HG02798 (cell line): ENCODE measurements at regions not wholly inside any gene's neighbourhood (a gene's known extent, or its start where the extent isn't known, plus 50 kb on each side); places are given as distances from the start of the nearest gene placed in this dataset.
"Not testable (repeated sequence)": the region's sequence is repeated elsewhere in the genome, so short reads cannot be mapped to it uniquely, and the experiment has no call there.

Experiments used
- ATAC-seq: cut with Tn5 transposase; IDR thresholded peaks from one replicate; pipeline ENCODE4 v1.9.1; 2021; ENCODE audit warnings: mild to moderate bottlenecking; ENCODE audit not compliant: unreplicated experiment, poor library complexity

- ATAC-seq = no peak
These were observed 330.3 kb upstream of the NPSR1 start for GRCh38 chr7:34327681-34328080.

- no peak for ATAC-seq
These were observed 327.7 kb upstream of the NPSR1 start for GRCh38 chr7:34330308-34330707.

GRCh38 chr7:34331102-34331501 lies 326.9 kb upstream of the NPSR1 start:
- ATAC-seq = no peak

GRCh38 chr7:34332006-34332405 lies 326.0 kb upstream of the NPSR1 start:
- ATAC-seq = no peak

- no peak for ATAC-seq
These were observed 324.8 kb upstream of the NPSR1 start for GRCh38 chr7:34333184-34333583.

GRCh38 chr7:34333925-34334324 lies 324.1 kb upstream of the NPSR1 start:
- no peak for ATAC-seq

GRCh38 chr7:34337163-34337562 lies 320.9 kb upstream of the NPSR1 start:
- ATAC-seq = no peak

GRCh38 chr7:34338961-34339526 lies 319.0 kb upstream of the NPSR1 start:
- no peak for ATAC-seq

- ATAC-seq = no peak
These were observed 316.7 kb upstream of the NPSR1 start for GRCh38 chr7:34341326-34341725.

- no peak for ATAC-seq
These were observed 315.6 kb upstream of the NPSR1 start for GRCh38 chr7:34342387-34342786.

- ATAC-seq = no peak
These were observed 314.4 kb upstream of the NPSR1 start for GRCh38 chr7:34343667-34344066.

- no peak for ATAC-seq
These were observed 304.0 kb upstream of the NPSR1 start for GRCh38 chr7:34354011-34354410.

GRCh38 chr7:34354899-34355298 lies 303.1 kb upstream of the NPSR1 start:
- no peak for ATAC-seq

GRCh38 chr7:34357068-34357467 lies 300.9 kb upstream of the NPSR1 start:
- no peak for ATAC-seq

- ATAC-seq = no peak
These were observed 300.1 kb upstream of the NPSR1 start for GRCh38 chr7:34357946-34358345.

- not testable (repeated sequence) for ATAC-seq
These were observed 299.4 kb upstream of the NPSR1 start for GRCh38 chr7:34358578-34358977.

GRCh38 chr7:34361663-34362250 lies 296.3 kb upstream of the NPSR1 start:
- ATAC-seq = no peak

- no peak for ATAC-seq
These were observed 295.4 kb upstream of the NPSR1 start for GRCh38 chr7:34362621-34363020.

GRCh38 chr7:34364130-34364529 lies 293.9 kb upstream of the NPSR1 start:
- ATAC-seq = no peak

GRCh38 chr7:34365011-34365410 lies 293.0 kb upstream of the NPSR1 start:
- ATAC-seq = no peak

GRCh38 chr7:34365611-34366010 lies 292.4 kb upstream of the NPSR1 start:
- no peak for ATAC-seq

- no peak for ATAC-seq
These were observed 286.1 kb upstream of the NPSR1 start for GRCh38 chr7:34371922-34372321.
